ENCODE measurements at regions not wholly inside any gene's neighbourhood (a gene's known extent, or its start where the extent isn't known, plus 50 kb on each side); places are given as distances from the start of the nearest gene placed in this dataset.
"Not testable (repeated sequence)": the region's sequence is repeated elsewhere in the genome, so short reads cannot be mapped to it uniquely, and the experiment has no call there.

DNA sequence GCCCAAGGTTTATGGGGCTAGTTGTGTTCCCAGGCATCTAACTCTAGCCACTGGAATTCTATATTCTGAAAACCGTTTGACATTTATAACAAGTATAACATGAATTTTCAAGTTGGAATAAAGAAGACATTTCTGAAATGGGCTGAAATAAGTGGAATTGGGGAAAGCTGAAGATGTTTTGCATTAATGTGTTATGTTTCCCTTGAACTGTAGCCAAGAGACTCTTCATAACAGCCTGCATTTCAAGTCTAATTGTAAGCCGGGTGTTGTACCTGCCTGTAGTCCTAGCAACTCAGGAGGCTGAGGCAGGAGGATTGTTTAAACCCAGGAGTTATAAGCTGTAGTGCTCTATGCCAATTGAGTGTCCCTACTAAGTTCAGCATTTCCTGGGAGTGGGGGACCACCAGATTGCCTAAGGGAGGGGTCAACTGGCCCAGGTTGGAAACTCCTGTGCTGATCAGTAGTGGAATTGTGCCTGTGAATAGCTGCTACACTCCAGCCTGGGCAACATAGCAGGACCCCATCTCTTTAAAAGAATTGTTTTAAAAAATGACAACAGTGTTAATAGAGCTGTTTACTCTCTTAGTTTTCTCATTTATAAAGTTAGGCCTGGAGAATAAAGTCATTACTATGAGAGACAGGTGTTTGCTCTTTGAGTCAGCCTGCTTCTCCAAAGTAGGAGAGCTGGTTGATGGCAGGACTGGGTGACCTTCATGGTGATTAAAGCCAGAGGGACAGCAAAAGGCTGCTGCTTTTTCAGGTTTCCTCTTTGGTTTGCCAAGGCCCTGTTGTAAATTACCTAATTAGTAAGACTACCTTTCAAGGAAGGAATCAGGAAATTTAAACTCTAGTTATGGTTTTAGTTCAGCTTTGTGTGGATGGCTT, 483.6 kb upstream of the RGS6 start:
- Mint-ChIP-seq H3K27ac (no peak overlapping the region), H3K9me3 (no peaks in the 10 kb centered on the region), H3K4me1 (peaks cover 14 to 18% (median 14%) of the 10 kb centered on the region in 3 donors), H3K27me3 (no peaks in the 10 kb centered on the region), H3K4me3 (no peak overlapping the region), H3K36me3 (peaks cover 1% of the 10 kb centered on the region)

- H3K4me3 Mint-ChIP-seq, result no peak overlapping the region
- no peak overlapping the region for H3K27ac Mint-ChIP-seq
- H3K27me3 Mint-ChIP-seq, result no peaks in the 10 kb centered on the region
- H3K36me3 Mint-ChIP-seq, result peaks cover 1% of the 10 kb centered on the region
- H3K4me1 Mint-ChIP-seq, result peaks cover 8 to 16% (median 12%) of the 10 kb centered on the region in 3 donors
- no peaks in the 10 kb centered on the region for H3K9me3 Mint-ChIP-seq
Observed at GRCh38 chr14:71449316-71450055, 482.7 kb upstream of the RGS6 start.

- Mint-ChIP-seq H3K4me1 (peaks cover 9 to 13% (median 10%) of the 10 kb centered on the region in 3 donors), H3K9me3 (no peaks in the 10 kb centered on the region), H3K4me3 (no peak overlapping the region), H3K27me3 (no peaks in the 10 kb centered on the region), H3K36me3 (peaks cover 1% of the 10 kb centered on the region), H3K27ac (no peak overlapping the region)
Observed at GRCh38 chr14:71451501-71451900, 480.7 kb upstream of the RGS6 start.

GRCh38 chr14:71452539-71452938, 479.7 kb upstream of the RGS6 start:
- Mint-ChIP-seq H3K4me1 (peaks cover 9 to 13% (median 10%) of the 10 kb centered on the region in 3 donors), H3K4me3 (no peak overlapping the region), H3K9me3 (no peaks in the 10 kb centered on the region), H3K27me3 (no peaks in the 10 kb centered on the region), H3K36me3 (peaks cover 1% of the 10 kb centered on the region), H3K27ac (no peak overlapping the region)

DNA sequence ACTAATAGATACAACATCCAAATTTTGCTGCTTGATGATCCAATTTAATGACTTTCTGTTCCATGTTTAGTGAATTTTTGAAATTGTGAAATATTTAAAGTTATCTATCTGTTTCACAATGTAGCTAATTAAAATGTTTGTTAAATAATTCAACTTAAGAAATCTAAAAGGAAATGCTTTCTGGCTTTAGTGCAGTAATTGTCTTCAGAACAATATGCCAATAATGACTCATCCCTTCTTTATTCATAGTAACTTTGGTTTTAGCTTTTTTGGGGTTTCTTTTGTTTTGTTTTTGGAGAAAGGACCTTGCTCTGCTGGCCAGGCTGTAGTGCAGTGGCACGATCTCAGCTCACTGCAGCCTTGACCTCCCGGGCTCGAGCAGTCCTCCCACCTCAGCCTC, 479.2 kb upstream of the RGS6 start:
- Mint-ChIP-seq H3K4me1 (peaks cover 9 to 13% (median 10%) of the 10 kb centered on the region in 3 donors), H3K36me3 (peaks cover 1% of the 10 kb centered on the region), H3K9me3 (no peaks in the 10 kb centered on the region), H3K4me3 (no peak overlapping the region), H3K27me3 (no peaks in the 10 kb centered on the region), H3K27ac (no peak overlapping the region)

DNA sequence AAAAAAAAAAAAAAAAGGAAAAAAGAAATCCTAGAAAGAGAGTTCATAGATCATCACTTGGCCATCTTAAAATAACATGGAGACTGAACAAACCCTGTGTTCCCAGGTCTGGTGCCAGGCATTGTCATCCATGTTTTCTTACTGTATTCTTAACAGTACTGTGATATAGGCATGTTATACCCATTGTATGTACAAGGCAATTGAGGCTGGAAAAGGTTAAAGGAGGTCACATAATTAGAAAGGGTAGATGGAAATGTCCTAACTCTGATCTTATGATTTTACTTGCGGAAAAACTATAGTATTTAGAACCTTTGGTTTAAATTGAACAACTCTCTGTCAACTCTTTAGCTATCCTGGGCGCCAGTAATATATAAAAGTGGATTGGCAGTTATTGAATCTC, 478.2 kb upstream of the RGS6 start:
- H3K27me3 Mint-ChIP-seq, result no peaks in the 10 kb centered on the region

DNA sequence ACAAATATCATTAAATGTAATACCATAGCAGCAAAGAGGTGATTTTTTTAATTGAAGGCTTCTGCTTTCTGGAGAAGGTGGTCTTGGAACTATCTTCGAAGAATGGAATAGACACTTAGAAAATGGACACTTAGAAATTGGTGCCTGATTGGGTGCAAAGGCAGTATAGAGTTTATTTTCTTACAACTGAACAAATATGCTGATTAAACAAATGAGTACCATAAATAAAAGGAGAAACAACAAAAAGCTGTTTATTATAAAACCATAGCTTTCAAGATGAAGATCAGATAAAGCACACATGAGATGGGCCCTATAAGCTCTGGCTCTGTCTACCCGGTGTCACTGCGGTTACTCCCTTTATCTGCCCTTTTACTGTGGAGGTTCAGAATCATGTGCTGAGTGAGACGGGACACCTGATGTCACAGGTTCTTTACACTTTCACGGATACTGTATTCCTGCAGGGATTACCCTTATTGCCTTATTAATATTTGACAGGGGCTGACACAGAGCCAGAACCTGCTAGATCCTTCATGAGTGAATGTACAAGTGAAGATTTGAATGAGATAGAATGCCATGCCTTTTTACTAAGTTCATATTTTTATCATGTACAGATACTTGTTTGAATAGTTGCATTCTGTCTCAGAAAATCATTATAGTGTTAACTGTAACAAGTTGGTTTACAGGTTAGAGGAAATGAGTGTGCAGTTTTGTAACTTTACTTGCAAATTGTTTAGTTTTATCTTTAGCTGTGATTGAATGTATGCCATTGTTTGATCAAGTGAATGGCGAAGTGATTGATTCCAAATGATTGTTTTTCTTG, 477.5 kb upstream of the RGS6 start:
- H3K27me3 Mint-ChIP-seq, result no peaks in the 10 kb centered on the region
- peak overlapping the region in 1 of 3 donors; percentile 55 for H3K27ac Mint-ChIP-seq
- H3K4me3 Mint-ChIP-seq, result no peak overlapping the region
- peaks cover 1% of the 10 kb centered on the region for H3K36me3 Mint-ChIP-seq
- H3K4me1 Mint-ChIP-seq, result peaks cover 7 to 10% (median 8%) of the 10 kb centered on the region in 3 donors
- no peaks in the 10 kb centered on the region for H3K9me3 Mint-ChIP-seq

More for the DNA sequence above, 478.2 kb upstream of the RGS6 start:
- Mint-ChIP-seq H3K27ac (no peak overlapping the region), H3K36me3 (peaks cover 1% of the 10 kb centered on the region), H3K4me3 (no peak overlapping the region), H3K4me1 (peaks cover 8 to 11% (median 10%) of the 10 kb centered on the region in 3 donors), H3K9me3 (no peaks in the 10 kb centered on the region)

DNA sequence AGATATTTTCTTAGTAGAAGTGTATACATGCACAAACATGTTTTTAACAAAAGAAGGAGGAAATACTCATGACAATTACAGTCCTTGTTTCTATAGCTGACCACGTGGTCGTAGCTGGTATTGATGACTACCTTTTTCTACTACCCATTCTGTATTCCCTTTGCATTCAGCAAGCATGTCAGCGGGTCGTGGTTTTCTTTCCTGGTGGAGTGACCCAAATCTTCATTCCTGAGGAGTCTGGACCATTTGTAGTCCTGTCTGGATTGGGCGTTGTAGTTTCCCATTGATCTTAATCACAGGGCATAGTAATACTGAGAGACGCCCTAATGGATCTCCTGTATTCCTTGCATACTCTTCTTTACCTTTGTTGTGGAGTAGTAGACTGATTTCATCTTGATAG, 472.1 kb upstream of the RGS6 start:
- peaks cover under 1 to 4% (median under 1%) of the 10 kb centered on the region in 3 donors for H3K4me1 Mint-ChIP-seq
- no peak overlapping the region for H3K4me3 Mint-ChIP-seq
- no peak overlapping the region for H3K27ac Mint-ChIP-seq
- no peaks in the 10 kb centered on the region for H3K27me3 Mint-ChIP-seq
- peaks cover 7% of the 10 kb centered on the region for H3K36me3 Mint-ChIP-seq
- H3K9me3 Mint-ChIP-seq, result no peaks in the 10 kb centered on the region

GRCh38 chr14:71461617-71462016, 470.6 kb upstream of the RGS6 start:
- H3K27ac Mint-ChIP-seq, result peak overlapping the region in 1 of 3 donors; percentile 76
- H3K36me3 Mint-ChIP-seq, H3K4me1 Mint-ChIP-seq, H3K4me3 Mint-ChIP-seq, H3K27me3 Mint-ChIP-seq, H3K9me3 Mint-ChIP-seq: not testable (repeated sequence)

- peak overlapping the region in 1 of 4 donors; percentile 23 for H3K4me3 Mint-ChIP-seq
- no peaks in the 10 kb centered on the region for H3K27me3 Mint-ChIP-seq
- peaks cover 9% of the 10 kb centered on the region for H3K36me3 Mint-ChIP-seq
- H3K27ac Mint-ChIP-seq, result peak overlapping the region in 1 of 3 donors; percentile 57
- no peaks in the 10 kb centered on the region for H3K9me3 Mint-ChIP-seq
- peaks cover 0 to 3% (median 1%) of the 10 kb centered on the region in 3 donors for H3K4me1 Mint-ChIP-seq
Observed at GRCh38 chr14:71463807-71464206, 468.4 kb upstream of the RGS6 start.

GRCh38 chr14:71464840-71465239, 467.4 kb upstream of the RGS6 start:
- H3K27me3 Mint-ChIP-seq, result no peaks in the 10 kb centered on the region
- H3K27ac Mint-ChIP-seq, result peak overlapping the region in 1 of 3 donors; percentile 43
- H3K4me1 Mint-ChIP-seq, result peaks cover 1 to 6% (median 3%) of the 10 kb centered on the region in 3 donors
- peaks cover 9% of the 10 kb centered on the region for H3K36me3 Mint-ChIP-seq
- H3K9me3 Mint-ChIP-seq, result no peaks in the 10 kb centered on the region
- no peak overlapping the region for H3K4me3 Mint-ChIP-seq

DNA sequence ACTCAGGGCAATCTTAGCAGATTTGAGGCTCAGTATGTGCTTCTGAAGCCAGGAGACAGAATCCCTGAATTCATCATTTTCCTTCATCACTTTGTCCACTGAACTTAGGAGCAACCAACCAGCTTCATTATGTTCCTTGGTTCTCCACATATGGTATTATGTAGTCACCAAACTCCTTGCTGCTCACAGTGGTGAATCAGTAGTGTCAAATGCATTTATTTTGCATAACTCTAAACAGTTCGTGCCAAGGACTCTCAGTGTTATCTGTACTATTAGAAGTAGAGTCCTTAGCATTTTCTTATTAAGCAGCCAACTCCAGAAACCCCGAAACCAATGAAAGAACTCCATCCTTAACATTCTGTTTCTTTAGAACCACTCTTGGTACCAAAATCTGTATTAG, 466.9 kb upstream of the RGS6 start:
- no peak overlapping the region for H3K4me3 Mint-ChIP-seq
- no peaks in the 10 kb centered on the region for H3K9me3 Mint-ChIP-seq
- peak overlapping the region in 1 of 3 donors; percentile 43 for H3K27ac Mint-ChIP-seq
- peaks cover 9% of the 10 kb centered on the region for H3K36me3 Mint-ChIP-seq
- H3K4me1 Mint-ChIP-seq, result peaks cover 1 to 6% (median 3%) of the 10 kb centered on the region in 3 donors
- no peaks in the 10 kb centered on the region for H3K27me3 Mint-ChIP-seq

DNA sequence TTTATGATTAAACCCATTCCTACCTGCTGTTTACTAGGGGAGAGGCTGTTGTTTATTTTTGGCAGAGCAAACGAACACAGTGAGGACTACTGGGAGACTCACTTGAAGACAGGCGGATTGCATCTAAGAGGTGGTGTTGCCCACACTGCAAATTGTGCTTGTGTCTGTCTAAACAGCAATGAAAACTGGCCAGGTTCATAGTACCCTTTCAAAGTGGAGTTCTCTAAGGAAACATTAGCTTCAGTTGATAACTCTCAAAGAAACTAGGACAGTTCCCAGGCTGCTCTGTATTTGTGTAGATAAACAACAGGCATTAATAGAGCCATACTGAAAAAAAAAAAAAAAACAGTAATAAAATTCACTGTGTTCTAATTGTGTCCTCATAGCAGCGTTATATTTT, 466.0 kb upstream of the RGS6 start:
- no peaks in the 10 kb centered on the region for H3K27me3 Mint-ChIP-seq
- peak overlapping the region in 1 of 4 donors; percentile 5 for H3K4me3 Mint-ChIP-seq
- H3K36me3 Mint-ChIP-seq, result peaks cover 10% of the 10 kb centered on the region
- no peaks in the 10 kb centered on the region for H3K9me3 Mint-ChIP-seq
- peaks cover 2 to 6% (median 3%) of the 10 kb centered on the region in 3 donors for H3K4me1 Mint-ChIP-seq
- H3K27ac Mint-ChIP-seq, result no peak overlapping the region

DNA sequence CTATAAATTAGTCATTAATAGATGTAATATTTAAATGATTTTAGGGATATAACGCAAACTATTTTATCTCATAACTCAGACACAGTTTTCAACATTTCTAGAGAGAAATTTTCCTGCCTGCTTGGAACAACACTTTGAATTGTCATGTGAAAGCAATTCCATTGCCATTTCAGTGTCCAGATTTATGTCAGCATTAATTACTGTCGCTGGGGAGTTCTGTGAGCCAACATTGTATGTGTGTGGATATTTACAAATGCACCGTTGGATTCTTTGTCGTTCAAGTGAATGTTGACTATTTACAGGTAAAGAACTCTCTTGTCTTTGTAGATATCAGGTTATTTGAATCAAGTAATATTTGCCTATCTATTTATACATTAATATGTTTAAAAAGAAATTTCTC, 465.3 kb upstream of the RGS6 start:
- Mint-ChIP-seq H3K9me3 (no peaks in the 10 kb centered on the region), H3K4me1 (peaks cover 5 to 6% (median 6%) of the 10 kb centered on the region in 3 donors), H3K27me3 (no peaks in the 10 kb centered on the region), H3K36me3 (peaks cover 15% of the 10 kb centered on the region), H3K27ac (no peak overlapping the region), H3K4me3 (no peak overlapping the region)

DNA sequence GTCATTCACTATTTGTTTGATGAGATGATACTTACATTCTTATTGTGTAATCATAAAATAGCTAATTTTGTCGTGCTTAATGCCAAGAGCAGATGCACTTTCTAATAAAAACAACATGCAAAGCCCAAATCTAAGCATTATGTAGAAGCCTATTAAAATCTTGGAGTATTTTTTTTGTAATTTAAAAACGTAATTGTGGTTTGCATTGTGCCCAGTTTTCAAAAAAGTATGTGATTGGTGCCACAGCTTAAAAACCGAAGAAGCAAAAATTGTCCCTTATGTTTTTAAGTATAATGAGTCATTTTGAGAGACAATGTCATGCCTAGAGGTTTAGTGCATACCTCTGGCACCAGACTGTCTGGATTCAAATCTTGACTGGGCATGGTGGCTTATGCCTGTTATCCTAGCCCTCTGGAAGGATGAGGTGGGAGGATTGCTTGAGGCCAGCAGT, 464.8 kb upstream of the RGS6 start:
- Mint-ChIP-seq H3K27me3 (no peaks in the 10 kb centered on the region), H3K36me3 (peaks cover 15% of the 10 kb centered on the region), H3K27ac (no peak overlapping the region), H3K9me3 (no peaks in the 10 kb centered on the region), H3K4me1 (peaks cover 6 to 8% (median 7%) of the 10 kb centered on the region in 3 donors), H3K4me3 (no peak overlapping the region)

Data from IgD-negative memory B cell (primary cell).